GM19023 (cell line): ENCODE measurements at regions not wholly inside any gene's neighbourhood (a gene's known extent, or its start where the extent isn't known, plus 50 kb on each side); places are given as distances from the start of the nearest gene placed in this dataset.
"Not testable (repeated sequence)": the region's sequence is repeated elsewhere in the genome, so short reads cannot be mapped to it uniquely, and the experiment has no call there.

Experiments
- ATAC-seq: cut with Tn5 transposase; IDR thresholded peaks from one replicate; pipeline ENCODE4 v1.9.1; 2021; ENCODE audit warnings: mild to moderate bottlenecking, moderate library complexity; ENCODE audit not compliant: unreplicated experiment

DNA sequence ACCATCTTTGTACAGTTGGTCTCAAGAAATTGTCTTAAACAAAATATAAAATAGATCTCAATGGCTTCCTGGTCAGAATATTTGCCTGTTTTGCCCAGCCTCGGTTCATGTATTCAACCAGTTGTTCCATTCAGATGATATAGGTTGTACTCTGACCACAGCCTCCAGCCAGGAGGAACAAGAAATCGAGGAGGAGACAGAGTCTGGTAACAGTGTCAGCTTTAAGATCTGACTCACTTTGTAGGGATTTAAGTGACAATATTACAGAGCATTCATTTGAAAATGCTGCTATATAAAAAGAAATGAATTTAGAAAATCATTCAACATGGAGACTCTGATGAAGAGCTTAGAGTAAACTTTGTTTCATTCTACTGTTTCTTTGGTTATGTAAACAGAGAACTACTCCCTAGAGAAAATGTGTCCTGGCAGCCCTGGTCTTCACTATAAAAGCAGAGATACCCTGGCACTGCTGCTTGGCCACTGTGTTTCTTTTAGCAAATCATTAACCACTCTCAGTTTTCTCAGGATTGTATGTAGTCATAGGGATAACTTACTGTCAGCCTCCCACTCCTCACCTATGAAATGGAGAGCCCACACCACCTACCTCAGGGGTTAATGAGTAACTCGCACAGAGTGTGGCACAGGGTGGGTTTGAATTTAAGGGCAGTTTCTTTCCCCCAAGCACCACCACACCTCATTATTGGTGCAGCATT lies 53.5 kb downstream of the PAGE2 start:
- no peak for ATAC-seq

DNA sequence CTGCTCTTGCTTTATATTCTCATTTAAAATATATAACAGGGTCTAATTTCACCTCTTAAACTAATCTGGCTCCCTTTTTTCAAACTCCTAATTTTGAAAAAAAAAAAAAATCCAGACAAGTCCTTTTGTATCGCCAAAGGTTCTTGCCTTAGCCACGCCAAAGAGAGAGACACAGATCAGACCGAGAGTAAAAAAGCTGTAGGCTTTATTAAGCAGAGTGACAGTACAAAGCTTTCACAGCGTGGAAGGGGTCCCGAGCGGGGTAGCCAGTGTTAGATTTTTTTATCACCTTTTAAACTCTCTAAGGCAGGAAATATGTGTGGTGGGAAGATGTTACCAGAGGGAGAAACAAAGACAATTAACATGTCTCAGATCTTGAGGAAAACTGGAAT lies 54.1 kb downstream of the PAGE2 start:
- no peak for ATAC-seq

DNA sequence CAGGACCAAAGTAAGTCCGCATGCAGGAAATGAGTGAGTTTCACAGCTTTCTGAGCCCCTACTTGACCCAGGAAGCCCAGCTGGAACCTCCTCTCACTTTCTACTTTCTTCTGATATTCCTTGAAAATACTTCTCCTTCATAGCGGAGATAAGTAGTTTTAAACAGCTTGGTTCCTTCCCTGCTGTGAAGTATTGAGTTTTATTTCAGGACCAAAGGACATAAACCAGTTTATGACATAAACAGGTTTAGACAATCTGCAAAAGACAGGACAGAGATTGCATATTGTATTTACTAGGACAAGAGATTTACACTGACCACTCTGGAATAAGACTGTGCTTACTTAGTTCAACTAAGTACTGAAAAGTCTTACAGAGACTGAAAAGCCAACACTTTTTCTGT lies 54.8 kb downstream of the PAGE2 start:
- ATAC-seq = no peak

DNA sequence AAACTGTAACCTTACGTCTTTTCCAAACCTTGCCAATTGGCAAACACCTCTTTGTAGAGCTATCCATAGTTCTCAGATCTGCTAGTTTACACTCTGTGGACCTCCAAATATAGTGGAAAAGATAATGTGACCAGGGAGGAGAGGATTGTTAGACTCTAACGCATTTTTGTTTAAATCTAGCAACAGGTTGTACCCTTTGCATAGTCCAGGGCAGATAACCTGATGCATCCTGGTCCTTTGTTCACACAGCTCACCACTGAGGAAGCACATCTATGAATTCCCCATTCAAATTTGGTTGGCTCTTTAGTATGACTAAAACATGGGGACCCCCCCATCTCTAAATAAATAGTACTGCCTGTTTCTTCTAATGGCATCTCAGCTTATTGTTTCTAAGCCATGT lies 55.9 kb downstream of the PAGE2 start:
- no peak for ATAC-seq

DNA sequence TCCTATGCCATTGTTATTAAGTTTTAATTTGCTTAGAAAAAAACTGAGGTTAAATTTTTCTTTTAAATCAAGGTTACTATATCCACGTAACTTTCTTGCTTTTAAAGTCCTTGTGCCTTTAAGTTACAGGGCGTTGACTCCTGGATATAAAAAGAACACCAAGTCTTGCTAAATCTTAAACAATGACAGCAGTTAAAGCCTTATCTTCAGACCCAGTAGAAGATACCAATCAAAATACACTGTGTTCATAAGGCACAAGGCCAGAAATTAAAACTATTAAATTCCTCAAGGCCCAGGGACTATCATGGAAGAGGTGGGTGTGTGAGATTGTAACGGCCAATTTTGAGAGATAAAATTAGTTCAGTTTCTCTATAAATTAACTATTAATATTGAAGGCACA lies 60.4 kb downstream of the PAGE2 start:
- no peak for ATAC-seq

DNA sequence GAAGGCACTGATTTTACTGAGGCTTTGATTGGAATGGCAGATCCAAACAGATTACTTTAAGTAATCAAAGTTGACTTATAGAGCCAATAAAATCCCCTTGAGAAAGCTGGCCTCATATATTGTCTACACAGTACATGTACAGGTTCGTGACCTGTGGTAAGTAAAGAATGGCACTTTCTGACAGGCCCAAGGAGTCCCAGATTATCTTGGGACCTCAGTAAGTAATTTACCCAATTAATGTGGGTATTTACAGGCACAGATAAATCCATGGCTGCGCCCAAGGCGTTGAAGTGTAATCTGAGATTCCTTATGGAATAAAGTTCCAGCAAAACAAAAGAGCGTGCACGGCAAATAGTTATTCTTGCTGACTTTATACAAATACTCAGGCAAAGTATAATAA lies 62.4 kb downstream of the PAGE2 start:
- ATAC-seq = no peak

DNA sequence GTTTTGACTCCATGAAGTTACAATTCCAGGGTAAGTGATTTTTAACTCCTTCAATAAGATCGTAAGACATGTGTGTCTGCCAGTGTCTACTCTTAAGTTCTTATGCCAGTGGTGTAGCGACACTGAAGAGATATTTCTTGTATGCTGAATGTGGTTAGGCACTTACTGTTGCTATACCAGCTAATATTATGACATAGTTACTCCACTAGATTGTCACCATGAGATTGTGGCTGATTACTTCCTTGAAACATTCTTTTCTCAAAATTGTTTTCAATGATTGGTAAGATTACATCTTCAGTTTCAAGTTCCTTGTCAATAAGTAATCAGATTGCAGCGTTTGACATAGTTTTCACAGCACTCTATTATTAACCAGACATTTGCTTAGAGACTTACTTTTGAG lies 60.6 kb upstream of the PAGE5 start:
- no peak for ATAC-seq

DNA sequence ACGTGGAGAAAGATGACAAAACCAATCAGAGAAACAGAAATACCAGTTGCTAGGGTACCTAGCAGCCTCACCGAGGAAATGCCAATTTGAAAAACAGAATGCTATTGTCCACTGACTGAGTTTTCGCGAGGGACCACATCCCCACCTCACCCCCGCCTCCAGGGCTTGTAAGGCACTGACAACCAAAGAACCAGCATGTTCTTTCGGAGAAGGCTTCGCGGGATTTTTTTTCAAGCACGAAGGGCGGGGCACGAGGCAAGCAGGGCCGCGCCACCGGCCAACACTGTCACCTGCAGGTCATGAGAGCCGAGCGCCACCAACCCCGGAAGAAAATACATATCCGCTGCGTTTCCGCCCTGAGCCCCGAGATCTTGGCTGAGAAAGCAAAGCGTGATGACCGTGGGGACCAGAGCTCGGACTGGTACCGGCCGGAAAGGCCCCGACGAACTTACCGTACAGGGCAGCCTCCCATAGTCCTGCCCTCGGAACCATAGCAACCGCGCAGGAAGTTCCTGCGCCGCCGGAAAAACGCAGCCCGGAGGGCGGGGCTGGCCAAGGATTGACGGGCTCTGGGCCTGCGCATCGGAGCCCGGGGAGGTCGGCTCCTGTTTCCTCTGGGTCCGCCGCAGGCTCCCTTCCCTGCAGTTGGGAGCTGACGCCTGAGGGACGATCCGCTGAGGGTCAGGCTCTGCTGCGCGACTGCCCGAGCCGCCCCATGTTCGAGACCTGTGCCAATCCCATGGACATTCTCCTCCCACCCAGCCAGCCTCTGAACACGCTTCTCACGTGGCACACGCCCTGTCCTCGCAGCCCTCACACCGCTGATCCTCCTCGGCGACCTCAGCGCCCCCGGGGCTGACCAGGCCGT lies 59.2 kb upstream of the PAGE5 start:
- peak; percentile 94 for ATAC-seq

DNA sequence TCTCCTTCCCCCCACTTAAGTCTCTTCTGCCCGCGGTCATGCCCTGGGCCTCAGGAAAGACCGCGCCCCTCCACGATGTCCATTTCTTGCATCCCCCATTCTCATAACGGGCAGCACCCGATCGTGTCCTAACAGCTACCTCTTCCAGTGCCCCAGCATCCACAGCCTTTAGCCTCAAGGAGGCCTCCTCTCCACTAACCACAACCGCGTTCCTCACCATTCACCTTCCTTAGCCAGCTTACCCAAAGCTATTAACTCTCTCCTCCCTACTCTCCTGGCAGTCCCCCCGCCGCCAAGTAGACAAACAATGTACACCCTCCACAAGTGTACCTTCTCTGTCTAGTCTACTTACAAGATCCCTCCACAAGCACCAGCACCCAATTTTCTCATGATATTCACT lies 58.6 kb upstream of the PAGE5 start:
- no peak for ATAC-seq

DNA sequence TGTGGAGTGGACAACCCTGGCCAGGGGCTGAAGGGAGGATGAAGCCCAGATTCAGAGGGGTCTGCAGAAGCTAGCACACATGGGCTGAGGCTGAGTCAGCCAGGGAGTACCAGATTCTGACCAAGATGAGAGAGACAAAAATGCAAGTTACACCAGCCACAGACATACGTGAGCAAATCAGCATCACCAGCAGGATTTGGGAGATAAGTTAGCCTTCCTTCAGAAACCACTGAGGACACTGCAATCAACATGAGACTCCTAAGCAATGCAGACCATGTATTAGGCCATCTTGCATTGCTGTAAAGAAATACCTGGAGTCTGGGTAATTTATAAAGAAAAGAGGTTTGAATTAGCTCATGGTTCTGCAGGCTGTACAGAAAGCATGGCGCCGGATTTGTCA lies 57.0 kb upstream of the PAGE5 start:
- ATAC-seq = no peak

DNA sequence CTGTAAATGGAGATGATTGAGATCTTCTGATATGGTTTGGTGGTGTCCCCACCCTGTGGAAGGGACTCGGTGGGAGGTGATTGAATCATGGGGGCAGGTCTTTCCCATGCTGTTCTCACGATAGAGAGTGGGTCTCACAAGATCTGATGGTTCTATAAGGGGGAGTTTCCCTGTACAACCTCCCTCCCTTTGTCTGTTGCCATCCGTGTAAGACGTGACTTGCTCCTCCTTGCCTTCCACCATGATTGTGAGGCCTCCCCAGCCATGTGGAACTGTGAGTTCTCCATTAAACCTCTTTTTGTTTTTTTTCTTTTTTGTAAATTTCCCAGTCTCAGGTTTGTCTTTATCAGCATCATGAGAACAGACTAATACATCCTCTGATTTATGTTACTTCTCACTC lies 55.1 kb upstream of the PAGE5 start:
- not testable (repeated sequence) for ATAC-seq

DNA sequence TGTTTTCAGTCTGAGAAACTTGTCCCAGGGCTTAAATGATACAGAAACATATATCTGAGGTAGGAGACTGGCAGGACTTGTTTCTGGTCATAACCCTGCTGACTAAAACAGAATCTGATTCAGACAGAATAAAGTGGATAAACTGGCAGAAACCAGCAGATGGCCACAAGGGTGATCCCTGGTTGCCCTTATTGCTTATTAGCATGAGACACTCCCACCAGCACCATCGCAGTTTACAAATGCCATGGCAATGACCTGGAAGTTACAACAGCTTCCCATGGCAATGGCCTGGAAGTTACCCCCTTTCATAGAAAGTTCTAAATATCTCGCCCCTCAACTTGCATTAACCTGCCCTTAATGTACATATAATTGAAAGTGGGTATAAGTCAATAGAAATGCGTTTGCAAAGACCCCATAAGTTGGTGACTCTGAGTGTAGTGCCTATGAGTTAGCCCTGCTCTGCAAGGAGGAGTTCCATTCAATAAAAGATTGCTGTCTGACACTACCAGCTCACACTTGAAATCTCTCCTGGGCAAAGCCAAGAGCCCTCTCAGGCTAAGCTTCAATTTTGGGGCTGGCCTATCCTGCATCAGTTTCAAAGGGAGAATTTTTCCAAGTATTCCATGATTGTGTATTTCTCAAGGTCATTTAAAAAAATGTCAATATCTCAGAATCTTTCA lies 52.9 kb upstream of the PAGE5 start:
- ATAC-seq = no peak

DNA sequence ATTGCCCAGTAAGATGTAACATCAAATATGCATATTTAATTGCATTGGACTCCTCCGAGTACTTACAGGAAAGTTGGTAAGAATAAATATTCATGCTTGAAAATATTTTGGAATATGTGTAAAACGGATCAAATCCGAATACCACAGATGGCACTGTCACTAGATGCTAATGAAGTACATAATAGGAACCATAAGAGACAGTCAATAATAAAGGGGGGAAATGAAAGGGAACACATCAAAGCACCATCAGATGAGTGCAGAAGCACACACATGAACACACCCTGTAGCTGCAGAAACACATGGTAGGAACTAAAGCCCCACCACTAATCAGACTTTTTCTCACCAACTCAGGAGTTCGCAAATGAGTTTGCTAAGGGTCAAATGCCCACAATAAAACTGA lies 52.2 kb upstream of the PAGE5 start:
- ATAC-seq = no peak

DNA sequence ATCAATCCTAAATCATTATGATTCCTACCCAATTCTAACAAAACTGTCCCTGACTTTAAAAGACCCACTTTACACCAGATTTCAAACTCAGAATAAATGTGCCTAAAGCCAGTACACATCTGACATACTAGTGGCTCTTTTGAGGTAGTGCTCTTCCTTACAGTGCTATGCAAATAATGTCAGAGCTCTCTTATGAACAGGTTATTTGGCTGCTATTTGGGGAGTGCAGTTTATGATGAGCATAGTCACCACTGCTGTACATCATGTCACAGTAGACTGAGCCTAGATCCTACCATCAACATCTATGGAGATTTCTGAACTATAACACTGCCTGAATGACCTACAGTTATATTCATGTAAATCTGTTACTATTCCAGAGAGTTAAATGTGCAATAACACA lies 50.4 kb upstream of the PAGE5 start:
- ATAC-seq = no peak
